Left lung (tissue), 4 donors: ENCODE measurements at regions not wholly inside any gene's neighbourhood (a gene's known extent, or its start where the extent isn't known, plus 50 kb on each side); places are given as distances from the start of the nearest gene placed in this dataset.

Source experiments
- ATAC-seq: fragments of 200-7000 bp; cut with Tn5 transposase; one replicate; pipeline ENCODE4 v1.9.1; 2020; ENCODE audit warnings: moderate library complexity
- DNase-seq, 4 donors: peaks; one replicate each; pipeline ENCODE4 v3.0.0-alpha.2; 2013 to 2020
- H3K27ac ChIP-seq, 2 donors: fragments of 200-600 bp; sonication (generic) in 1 of 2; one replicate each; pipeline versions ENCODE4 v1.5.0 to v1.8.0; 2020 to 2021
- H3K27me3 ChIP-seq, 2 donors: fragments of 200-600 bp; sonication (generic) in 1 of 2; one replicate each; pipeline versions ENCODE4 v1.5.0 to v1.8.0; 2020 to 2021
- H3K36me3 ChIP-seq, 2 donors: fragments of 200-600 bp; sonication (generic) in 1 of 2; one replicate each; pipeline versions ENCODE4 v1.5.0 to v1.8.0; 2020 to 2021
- H3K4me1 ChIP-seq, 2 donors: fragments of 200-600 bp; one replicate each; pipeline ENCODE4 v1.8.0; 2021
- H3K4me3 ChIP-seq, 2 donors: fragments of 200-600 bp; sonication (generic) in 1 of 2; one replicate each; pipeline versions ENCODE4 v1.5.0 to v1.8.0; 2020 to 2021; ENCODE audit warnings: mild to moderate bottlenecking in 1 of 2
- H3K9me3 ChIP-seq, 2 donors: fragments of 200-600 bp; sonication (generic) in 1 of 2; one replicate each; pipeline versions ENCODE4 v1.5.0 to v1.8.0; 2020 to 2021
- intact Hi-C, 2 donors: fragments of 100-400 bp; cut with DNase I; formaldehyde crosslinking; loops; one replicate each; pipeline versions ENCODE4 v1.11.2 to v1.14.2; 2022
- TF ChIP-seq, protein P1 (sequence below), 2 donors: fragments of 200-600 bp; sonication (generic) in 1 of 2; IDR thresholded peaks; one replicate each; pipeline versions ENCODE4 v1.5.0 to v1.8.0; 2021; ENCODE audit warnings: antibody characterized with exemption in 2 of 2
- donor health status: DM: no; HTN: yes; CAD: no.
- donor health status: DM: no; HTN: no; CAD: no.

DNA sequence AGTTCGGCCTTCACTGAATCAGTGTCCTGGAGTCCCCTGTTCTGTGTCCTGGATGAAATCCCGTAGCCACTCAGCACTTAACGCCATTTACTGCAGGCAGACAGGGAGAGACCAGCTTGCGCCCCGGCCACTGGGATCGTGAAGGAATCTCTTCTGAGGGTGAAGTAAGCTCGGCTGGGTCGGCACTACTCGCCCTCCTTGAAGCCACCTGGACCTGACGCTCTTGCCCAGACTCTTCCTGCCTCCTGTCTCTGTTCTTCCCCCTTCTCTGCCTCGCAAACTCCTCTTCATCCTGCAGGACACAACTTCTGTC is 99.9 kb upstream of the ZBTB40 start:
- TF ChIP-seq, protein P1, sequence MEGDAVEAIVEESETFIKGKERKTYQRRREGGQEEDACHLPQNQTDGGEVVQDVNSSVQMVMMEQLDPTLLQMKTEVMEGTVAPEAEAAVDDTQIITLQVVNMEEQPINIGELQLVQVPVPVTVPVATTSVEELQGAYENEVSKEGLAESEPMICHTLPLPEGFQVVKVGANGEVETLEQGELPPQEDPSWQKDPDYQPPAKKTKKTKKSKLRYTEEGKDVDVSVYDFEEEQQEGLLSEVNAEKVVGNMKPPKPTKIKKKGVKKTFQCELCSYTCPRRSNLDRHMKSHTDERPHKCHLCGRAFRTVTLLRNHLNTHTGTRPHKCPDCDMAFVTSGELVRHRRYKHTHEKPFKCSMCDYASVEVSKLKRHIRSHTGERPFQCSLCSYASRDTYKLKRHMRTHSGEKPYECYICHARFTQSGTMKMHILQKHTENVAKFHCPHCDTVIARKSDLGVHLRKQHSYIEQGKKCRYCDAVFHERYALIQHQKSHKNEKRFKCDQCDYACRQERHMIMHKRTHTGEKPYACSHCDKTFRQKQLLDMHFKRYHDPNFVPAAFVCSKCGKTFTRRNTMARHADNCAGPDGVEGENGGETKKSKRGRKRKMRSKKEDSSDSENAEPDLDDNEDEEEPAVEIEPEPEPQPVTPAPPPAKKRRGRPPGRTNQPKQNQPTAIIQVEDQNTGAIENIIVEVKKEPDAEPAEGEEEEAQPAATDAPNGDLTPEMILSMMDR (IDR thresholded peaks at IDR 0.05) = no peak
- peaks cover 41 to 97% of the 10 kb centered on the region in 2 donors for H3K27me3 ChIP-seq
- intact Hi-C loops = no loop called here

DNA sequence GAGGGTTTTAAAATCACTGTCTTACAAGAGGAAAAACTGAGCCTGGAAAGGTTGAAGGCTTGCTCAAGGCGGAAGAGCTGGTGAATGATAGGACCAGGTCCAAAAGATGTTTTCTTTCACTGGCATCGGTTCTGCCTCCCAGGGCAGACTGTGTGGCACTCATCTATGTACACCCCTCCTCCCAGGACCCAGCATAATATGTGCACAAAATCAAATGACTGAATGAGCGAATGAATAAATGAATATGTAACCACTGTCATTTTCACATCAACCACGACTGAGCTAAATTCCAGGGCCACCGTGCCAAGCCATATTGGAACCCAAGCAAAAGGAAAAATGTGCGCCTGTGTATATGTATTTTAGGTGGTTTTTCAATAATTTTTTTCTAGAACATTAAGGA is 99.3 kb upstream of the ZBTB40 start:
- TF ChIP-seq, protein P1 (IDR thresholded peaks at IDR 0.05) = no peak
- no peaks in the 10 kb centered on the region for H3K9me3 ChIP-seq
- H3K4me3 ChIP-seq = no peak overlapping the region
- no peaks in the 10 kb centered on the region for H3K36me3 ChIP-seq
- H3K27me3 ChIP-seq = peaks cover 41 to 91% of the 10 kb centered on the region in 2 donors
- no peak for DNase-seq
- H3K27ac ChIP-seq = no peak overlapping the region
- intact Hi-C loops = no loop called here
- no peaks in the 10 kb centered on the region for H3K4me1 ChIP-seq
- no peak for ATAC-seq

More for the DNA sequence above, 99.9 kb upstream of the ZBTB40 start:
- no peaks in the 10 kb centered on the region for H3K9me3 ChIP-seq
- no peaks in the 10 kb centered on the region for H3K36me3 ChIP-seq
- H3K4me1 ChIP-seq = no peaks in the 10 kb centered on the region
- ATAC-seq (no peak), DNase-seq (no peak)
- H3K27ac ChIP-seq = no peak overlapping the region
- H3K4me3 ChIP-seq = no peak overlapping the region

DNA sequence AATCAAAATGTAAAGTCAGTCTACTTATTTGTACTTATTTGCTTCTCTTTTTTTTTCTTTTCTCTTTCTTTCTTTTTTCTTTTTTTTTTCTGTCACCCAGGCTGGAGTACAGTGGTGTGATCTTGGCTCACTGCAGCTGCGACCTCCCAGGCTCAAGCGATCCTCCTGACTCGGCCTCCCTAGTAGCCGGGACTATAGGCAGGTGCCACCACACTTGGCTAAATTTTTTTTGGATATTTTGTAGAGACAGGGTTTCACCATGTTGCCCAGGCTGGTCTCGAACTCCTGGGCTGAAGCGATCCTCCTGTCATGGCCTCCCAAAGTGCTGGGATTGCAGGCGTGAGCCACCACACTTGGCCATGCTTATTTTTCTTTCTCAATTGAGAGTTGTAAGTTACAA is 98.8 kb upstream of the ZBTB40 start:
- Histone ChIP-seq H3K4me1 (no peaks in the 10 kb centered on the region), H3K9me3 (no peaks in the 10 kb centered on the region), H3K36me3 (no peaks in the 10 kb centered on the region), H3K27me3 (peaks cover 41 to 91% of the 10 kb centered on the region in 2 donors), H3K27ac (no peak overlapping the region), H3K4me3 (no peak overlapping the region)
- TF ChIP-seq, protein P1 (IDR thresholded peaks at IDR 0.05) = no peak
- DNase-seq = no peak
- intact Hi-C loops = no loop called here
- ATAC-seq = no peak

DNA sequence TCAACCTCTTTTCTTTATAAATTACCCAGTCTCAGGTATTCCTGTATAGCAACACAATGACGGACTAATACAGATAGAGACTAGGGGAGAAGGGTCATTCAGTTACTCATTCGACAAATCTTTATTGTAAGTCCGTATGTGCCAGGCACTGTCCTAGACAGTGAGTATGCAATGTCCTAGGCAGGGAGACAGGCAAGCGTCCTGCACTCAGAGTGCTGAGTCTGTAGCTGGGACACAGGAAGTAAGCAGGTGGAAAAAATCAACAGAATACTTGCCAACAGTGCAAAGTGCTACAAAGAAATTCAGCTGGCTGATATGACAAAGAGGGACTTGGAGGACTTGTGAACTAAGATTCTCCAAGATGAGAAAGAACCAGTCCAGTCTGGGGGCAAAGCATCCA is 92.2 kb upstream of the ZBTB40 start:
- no peak for DNase-seq
- TF ChIP-seq, protein P1 (IDR thresholded peaks at IDR 0.05) = no peak
- Histone ChIP-seq H3K27ac (no peak overlapping the region), H3K4me3 (no peak overlapping the region), H3K4me1 (no peaks in the 10 kb centered on the region), H3K9me3 (no peaks in the 10 kb centered on the region), H3K27me3 (peaks cover 0 to 55% of the 10 kb centered on the region in 2 donors), H3K36me3 (no peaks in the 10 kb centered on the region)
- intact Hi-C loops = no loop called here
- ATAC-seq = no peak

DNA sequence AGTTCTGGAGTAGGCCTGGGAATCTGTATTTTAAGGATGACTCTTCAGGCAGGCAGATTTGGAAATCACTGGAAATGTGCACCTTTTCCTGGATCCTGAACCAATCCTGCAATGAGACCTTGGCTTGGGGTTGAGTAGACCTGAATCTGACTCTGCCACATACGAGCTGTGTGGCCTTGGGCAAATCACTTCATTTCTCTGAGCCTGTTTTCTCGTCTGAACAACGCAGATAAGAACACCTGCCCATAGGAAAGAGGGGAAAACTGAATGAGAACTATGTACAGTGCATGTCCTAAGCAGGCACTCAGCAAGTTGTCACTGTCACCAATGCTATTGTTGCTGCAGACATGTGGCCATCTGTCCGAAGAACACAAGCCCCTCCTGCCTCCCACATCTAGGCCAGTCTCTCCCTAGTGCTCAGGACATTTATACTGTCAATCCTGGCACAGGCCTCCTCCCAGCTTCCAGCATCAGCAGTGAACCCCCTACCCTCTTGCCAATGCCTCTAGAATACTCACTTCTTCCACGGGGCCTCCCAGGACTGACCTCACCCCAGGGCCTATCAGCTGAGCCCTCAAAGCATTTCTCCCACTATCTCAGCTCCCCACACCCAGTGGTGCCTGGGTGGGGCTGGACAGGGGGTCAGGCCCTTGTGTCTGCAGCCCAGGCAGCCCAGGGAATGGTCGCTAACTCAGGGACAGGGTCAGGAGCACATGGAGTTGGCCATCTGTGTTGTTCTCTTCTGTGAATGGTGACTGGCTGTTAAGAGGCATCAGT is 88.8 kb upstream of the ZBTB40 start:
- intact Hi-C loops = no loop called here
- DNase-seq (no peak), ATAC-seq (no peak)
- Histone ChIP-seq H3K27ac (no peak overlapping the region), H3K27me3 (peaks cover 0 to 54% of the 10 kb centered on the region in 2 donors), H3K4me3 (no peak overlapping the region), H3K9me3 (no peaks in the 10 kb centered on the region), H3K4me1 (no peaks in the 10 kb centered on the region), H3K36me3 (no peaks in the 10 kb centered on the region)
- TF ChIP-seq, protein P1 (IDR thresholded peaks at IDR 0.05) = no peak
